GM23338 (cell line): ENCODE measurements at regions not wholly inside any gene's neighbourhood (a gene's known extent, or its start where the extent isn't known, plus 50 kb on each side); places are given as distances from the start of the nearest gene placed in this dataset.

Experiments
- CTCF ChIP-seq, 2 experiments: fragments of 200-600 bp in 1 of 2; sonication (generic) in 1 of 2; conservative IDR thresholded peaks; 2 replicates each; pipeline versions ENCODE4 v1.5.1 to v1.6.1; 2016 to 2017; ENCODE audit warnings: antibody characterized with exemption in 2 of 2, low read depth in 2 of 2, mild to moderate bottlenecking in 2 of 2, moderate library complexity in 1 of 2
- ETS1 ChIP-seq: IDR thresholded peaks from 2 replicates; pipeline ENCODE4 v1.6.1; 2016; ENCODE audit warnings: antibody characterized with exemption

GRCh38 chr3:62940771-62941563 is 65.8 kb upstream of the CADPS start:
- TF ChIP-seq CTCF (conservative IDR thresholded peaks at IDR 0.05; ENCODE audit: low read depth in 2 of 2) (no peak), ETS1 (no peak)
